Ovary (tissue), 3 donors: ENCODE measurements at regions not wholly inside any gene's neighbourhood (a gene's known extent, or its start where the extent isn't known, plus 50 kb on each side); places are given as distances from the start of the nearest gene placed in this dataset.

Experiments
- CTCF ChIP-seq, 3 donors: fragments of 450-650 bp in 2 of 3; fragments of 200-600 bp in 1 of 3; IDR thresholded peaks; one replicate each; pipeline versions ENCODE4 v1.5.1 to v1.8.0; 2016 to 2022; ENCODE audit warnings: antibody characterized with exemption in 3 of 3, mild to moderate bottlenecking in 1 of 3
- POLR2A ChIP-seq: fragments of 450-650 bp; IDR thresholded peaks from one replicate; pipeline ENCODE4 v1.6.1; 2017; ENCODE audit warnings: antibody characterized with exemption, mild to moderate bottlenecking, moderate library complexity
- donor health status: DM: no; HTN: no; CAD: no.

GRCh38 chrX:13180807-13181206, 136.4 kb upstream of the FAM9C start:
- TF ChIP-seq CTCF (IDR thresholded peaks at IDR 0.05) (no peak), POLR2A (no peak)
